ENCODE measurements at regions not wholly inside any gene's neighbourhood (a gene's known extent, or its start where the extent isn't known, plus 50 kb on each side); places are given as distances from the start of the nearest gene placed in this dataset.

DNA sequence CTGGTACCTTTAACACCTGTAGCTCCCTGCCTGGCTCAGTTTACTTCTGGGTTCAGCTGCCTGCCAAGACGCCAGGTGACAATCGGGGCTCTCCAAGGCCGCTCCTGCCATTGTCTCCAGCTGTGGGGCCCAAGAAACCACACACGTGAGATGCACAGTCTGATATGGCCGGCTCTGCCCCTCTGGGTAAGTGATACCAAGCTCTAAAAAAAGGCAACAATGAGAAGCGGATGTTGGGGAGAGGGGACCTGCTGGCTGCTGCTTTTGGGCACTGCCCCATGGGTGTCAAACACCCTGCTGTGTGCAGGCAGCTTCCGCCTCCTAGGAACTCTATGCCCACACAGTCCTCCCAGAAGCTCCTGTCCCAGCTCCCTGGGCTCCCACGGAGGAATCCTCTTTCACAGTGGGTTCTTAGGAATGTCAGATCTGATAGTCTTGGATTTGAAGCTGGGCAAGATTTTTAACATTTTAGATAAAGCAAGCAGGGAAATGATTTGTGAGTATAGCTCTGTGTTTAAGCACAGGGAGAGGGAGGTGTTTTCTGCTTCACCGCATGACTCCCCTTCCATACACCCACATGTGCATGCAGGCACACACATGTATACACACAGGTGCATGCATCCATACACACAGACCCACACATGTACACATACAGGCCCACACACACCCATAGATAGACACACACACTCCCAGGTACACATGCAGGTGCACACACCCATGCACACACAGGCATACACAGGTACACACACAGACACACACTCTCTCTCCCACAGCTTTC is 1135.8 kb downstream of the BCL11B start:
- ChIA-PET POLR2A (no interaction called here), CTCF (no interaction called here)
- H2AFZ ChIP-seq (ENCODE audit: low read depth) = no peak overlapping the region
- H3K9ac ChIP-seq = no peak overlapping the region
- no peaks in the 10 kb centered on the region for H3K9me2 ChIP-seq
- no peaks in the 10 kb centered on the region for H3F3A ChIP-seq (replicated peaks; ENCODE audit: insufficient read depth)
- no peaks in the 10 kb centered on the region for H3K9me3 ChIP-seq
- no peaks in the 10 kb centered on the region for H3K27me3 ChIP-seq (ENCODE audit: insufficient read depth)
- H3K4me2 ChIP-seq = no peak overlapping the region
- H3K4me1 ChIP-seq (ENCODE audit: control insufficient read depth in 1 of 2, insufficient read depth in 2 of 2, low read depth in 1 of 2, low read length in 1 of 2) = no peaks in the 10 kb centered on the region
- TF ChIP-seq CTCF (IDR thresholded peaks at IDR 0.05) = no peak
- TF ChIP-seq MEF2A (IDR thresholded peaks at IDR 0.05; ENCODE audit: borderline replicate concordance, low read depth) = no peak
- no peak for TF ChIP-seq TEAD4 (IDR thresholded peaks at IDR 0.05; ENCODE audit: borderline replicate concordance, insufficient read depth)
- TF ChIP-seq TAF1 (IDR thresholded peaks at IDR 0.05; ENCODE audit: borderline replicate concordance, low read depth, low read length) = no peak
- TF ChIP-seq, protein P1, sequence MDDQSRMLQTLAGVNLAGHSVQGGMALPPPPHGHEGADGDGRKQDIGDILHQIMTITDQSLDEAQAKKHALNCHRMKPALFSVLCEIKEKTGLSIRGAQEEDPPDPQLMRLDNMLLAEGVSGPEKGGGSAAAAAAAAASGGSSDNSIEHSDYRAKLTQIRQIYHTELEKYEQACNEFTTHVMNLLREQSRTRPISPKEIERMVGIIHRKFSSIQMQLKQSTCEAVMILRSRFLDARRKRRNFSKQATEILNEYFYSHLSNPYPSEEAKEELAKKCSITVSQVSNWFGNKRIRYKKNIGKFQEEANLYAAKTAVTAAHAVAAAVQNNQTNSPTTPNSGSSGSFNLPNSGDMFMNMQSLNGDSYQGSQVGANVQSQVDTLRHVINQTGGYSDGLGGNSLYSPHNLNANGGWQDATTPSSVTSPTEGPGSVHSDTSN (IDR thresholded peaks at IDR 0.05) = no peak
- TF ChIP-seq FOXM1 (IDR thresholded peaks at IDR 0.05; ENCODE audit: low read depth) = no peak
- TF ChIP-seq, protein P2, sequence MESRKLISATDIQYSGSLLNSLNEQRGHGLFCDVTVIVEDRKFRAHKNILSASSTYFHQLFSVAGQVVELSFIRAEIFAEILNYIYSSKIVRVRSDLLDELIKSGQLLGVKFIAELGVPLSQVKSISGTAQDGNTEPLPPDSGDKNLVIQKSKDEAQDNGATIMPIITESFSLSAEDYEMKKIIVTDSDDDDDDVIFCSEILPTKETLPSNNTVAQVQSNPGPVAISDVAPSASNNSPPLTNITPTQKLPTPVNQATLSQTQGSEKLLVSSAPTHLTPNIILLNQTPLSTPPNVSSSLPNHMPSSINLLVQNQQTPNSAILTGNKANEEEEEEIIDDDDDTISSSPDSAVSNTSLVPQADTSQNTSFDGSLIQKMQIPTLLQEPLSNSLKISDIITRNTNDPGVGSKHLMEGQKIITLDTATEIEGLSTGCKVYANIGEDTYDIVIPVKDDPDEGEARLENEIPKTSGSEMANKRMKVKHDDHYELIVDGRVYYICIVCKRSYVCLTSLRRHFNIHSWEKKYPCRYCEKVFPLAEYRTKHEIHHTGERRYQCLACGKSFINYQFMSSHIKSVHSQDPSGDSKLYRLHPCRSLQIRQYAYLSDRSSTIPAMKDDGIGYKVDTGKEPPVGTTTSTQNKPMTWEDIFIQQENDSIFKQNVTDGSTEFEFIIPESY (IDR thresholded peaks at IDR 0.05; ENCODE audit: borderline replicate concordance, low read depth) = no peak
- TF ChIP-seq EZH2phosphoT487 (IDR thresholded peaks at IDR 0.05; ENCODE audit: borderline replicate concordance, low read depth) = no peak
- no peak for TF ChIP-seq SMC3 (IDR thresholded peaks at IDR 0.05; ENCODE audit: low read depth, low read length)
- TF ChIP-seq GATA2 (CRISPR knock-in tag; IDR thresholded peaks at IDR 0.05) = no peak
- no peak for TF ChIP-seq MAX (IDR thresholded peaks at IDR 0.05; ENCODE audit: low read depth)
- no peak for TF ChIP-seq RXRA (IDR thresholded peaks at IDR 0.05; ENCODE audit: borderline replicate concordance, low read depth)
- TF ChIP-seq, protein P3, sequence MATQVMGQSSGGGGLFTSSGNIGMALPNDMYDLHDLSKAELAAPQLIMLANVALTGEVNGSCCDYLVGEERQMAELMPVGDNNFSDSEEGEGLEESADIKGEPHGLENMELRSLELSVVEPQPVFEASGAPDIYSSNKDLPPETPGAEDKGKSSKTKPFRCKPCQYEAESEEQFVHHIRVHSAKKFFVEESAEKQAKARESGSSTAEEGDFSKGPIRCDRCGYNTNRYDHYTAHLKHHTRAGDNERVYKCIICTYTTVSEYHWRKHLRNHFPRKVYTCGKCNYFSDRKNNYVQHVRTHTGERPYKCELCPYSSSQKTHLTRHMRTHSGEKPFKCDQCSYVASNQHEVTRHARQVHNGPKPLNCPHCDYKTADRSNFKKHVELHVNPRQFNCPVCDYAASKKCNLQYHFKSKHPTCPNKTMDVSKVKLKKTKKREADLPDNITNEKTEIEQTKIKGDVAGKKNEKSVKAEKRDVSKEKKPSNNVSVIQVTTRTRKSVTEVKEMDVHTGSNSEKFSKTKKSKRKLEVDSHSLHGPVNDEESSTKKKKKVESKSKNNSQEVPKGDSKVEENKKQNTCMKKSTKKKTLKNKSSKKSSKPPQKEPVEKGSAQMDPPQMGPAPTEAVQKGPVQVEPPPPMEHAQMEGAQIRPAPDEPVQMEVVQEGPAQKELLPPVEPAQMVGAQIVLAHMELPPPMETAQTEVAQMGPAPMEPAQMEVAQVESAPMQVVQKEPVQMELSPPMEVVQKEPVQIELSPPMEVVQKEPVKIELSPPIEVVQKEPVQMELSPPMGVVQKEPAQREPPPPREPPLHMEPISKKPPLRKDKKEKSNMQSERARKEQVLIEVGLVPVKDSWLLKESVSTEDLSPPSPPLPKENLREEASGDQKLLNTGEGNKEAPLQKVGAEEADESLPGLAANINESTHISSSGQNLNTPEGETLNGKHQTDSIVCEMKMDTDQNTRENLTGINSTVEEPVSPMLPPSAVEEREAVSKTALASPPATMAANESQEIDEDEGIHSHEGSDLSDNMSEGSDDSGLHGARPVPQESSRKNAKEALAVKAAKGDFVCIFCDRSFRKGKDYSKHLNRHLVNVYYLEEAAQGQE (IDR thresholded peaks at IDR 0.05; ENCODE audit: low read depth, low read length) = no peak
- TF ChIP-seq, protein P4, sequence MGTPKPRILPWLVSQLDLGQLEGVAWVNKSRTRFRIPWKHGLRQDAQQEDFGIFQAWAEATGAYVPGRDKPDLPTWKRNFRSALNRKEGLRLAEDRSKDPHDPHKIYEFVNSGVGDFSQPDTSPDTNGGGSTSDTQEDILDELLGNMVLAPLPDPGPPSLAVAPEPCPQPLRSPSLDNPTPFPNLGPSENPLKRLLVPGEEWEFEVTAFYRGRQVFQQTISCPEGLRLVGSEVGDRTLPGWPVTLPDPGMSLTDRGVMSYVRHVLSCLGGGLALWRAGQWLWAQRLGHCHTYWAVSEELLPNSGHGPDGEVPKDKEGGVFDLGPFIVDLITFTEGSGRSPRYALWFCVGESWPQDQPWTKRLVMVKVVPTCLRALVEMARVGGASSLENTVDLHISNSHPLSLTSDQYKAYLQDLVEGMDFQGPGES (IDR thresholded peaks at IDR 0.05; ENCODE audit: low read depth, low read length) = no peak
- no peak for TF ChIP-seq SIN3A (IDR thresholded peaks at IDR 0.05; ENCODE audit: borderline replicate concordance, low read depth, low read length)
- TF ChIP-seq TCF12 (IDR thresholded peaks at IDR 0.05) = no peak
- no peak for TF ChIP-seq POLR2AphosphoS5 (IDR thresholded peaks at IDR 0.05; ENCODE audit: low read depth, low read length)
- no peak for TF ChIP-seq NFIC (IDR thresholded peaks at IDR 0.05; ENCODE audit: borderline replicate concordance)
- TF ChIP-seq RAD21 (IDR thresholded peaks at IDR 0.05; ENCODE audit: low read length) = no peak
- TF ChIP-seq RCOR1 (IDR thresholded peaks at IDR 0.05; ENCODE audit: low read length) = no peak
- no peak for DNase-seq
- H3K27ac ChIP-seq (ENCODE audit: low read depth in 2 of 2, low read length in 1 of 2) = no peak overlapping the region
- no peak overlapping the region for H3K4me3 ChIP-seq (ENCODE audit: low read depth in 2 of 2, low read length in 1 of 2)
- no peaks in the 10 kb centered on the region for H3K79me2 ChIP-seq (ENCODE audit: insufficient read depth)
- H3K36me3 ChIP-seq (replicated peaks in 1 of 2; ENCODE audit: control insufficient read depth in 1 of 2, insufficient read depth in 2 of 2, low read length in 1 of 2) = no peaks in the 10 kb centered on the region
- 1% methylated on average over 9 of the region's 9 CpGs for WGBS (ENCODE audit: low lambda C conversion rate)
- no peaks in the 10 kb centered on the region for H4K20me1 ChIP-seq (ENCODE audit: insufficient read depth)

Measured in SK-N-SH (cell line).